ENCODE measurements at regions not wholly inside any gene's neighbourhood (a gene's known extent, or its start where the extent isn't known, plus 50 kb on each side); places are given as distances from the start of the nearest gene placed in this dataset.

DNA sequence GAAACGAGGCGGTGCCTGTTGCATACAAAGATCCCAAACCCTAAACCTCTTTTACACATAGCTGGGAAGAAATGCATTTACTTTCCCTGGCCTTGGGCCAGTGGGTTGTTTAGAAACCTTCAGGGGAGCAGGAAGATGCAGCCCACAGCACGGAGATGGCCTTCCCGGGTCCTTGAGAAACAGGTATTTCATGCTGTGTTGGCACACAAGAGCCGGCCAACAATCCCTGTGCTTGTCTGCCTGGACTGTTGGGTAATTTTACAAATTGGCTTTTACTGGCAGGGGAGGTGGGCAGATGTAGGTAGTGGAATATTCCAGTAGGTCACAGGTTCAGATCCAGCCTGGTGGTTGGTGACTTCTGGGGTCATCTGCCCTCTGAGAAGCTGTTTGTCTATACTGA, 148.0 kb downstream of the FOXL1 start:
- no peaks in the 10 kb centered on the region for H3K9me3 Mint-ChIP-seq
- H3K4me1 Mint-ChIP-seq = no peaks in the 10 kb centered on the region
- H3K36me3 ChIP-seq (ENCODE audit: control insufficient read depth, insufficient read depth, low read length) = no peaks in the 10 kb centered on the region
- H3K27me3 ChIP-seq (ENCODE audit: control insufficient read depth, insufficient read depth, low read length, poor library complexity, severe bottlenecking) = peaks cover 19% of the 10 kb centered on the region
- peaks cover 42% of the 10 kb centered on the region for H3K27me3 Mint-ChIP-seq (ENCODE audit: insufficient read depth)
- TF ChIP-seq, protein P1, sequence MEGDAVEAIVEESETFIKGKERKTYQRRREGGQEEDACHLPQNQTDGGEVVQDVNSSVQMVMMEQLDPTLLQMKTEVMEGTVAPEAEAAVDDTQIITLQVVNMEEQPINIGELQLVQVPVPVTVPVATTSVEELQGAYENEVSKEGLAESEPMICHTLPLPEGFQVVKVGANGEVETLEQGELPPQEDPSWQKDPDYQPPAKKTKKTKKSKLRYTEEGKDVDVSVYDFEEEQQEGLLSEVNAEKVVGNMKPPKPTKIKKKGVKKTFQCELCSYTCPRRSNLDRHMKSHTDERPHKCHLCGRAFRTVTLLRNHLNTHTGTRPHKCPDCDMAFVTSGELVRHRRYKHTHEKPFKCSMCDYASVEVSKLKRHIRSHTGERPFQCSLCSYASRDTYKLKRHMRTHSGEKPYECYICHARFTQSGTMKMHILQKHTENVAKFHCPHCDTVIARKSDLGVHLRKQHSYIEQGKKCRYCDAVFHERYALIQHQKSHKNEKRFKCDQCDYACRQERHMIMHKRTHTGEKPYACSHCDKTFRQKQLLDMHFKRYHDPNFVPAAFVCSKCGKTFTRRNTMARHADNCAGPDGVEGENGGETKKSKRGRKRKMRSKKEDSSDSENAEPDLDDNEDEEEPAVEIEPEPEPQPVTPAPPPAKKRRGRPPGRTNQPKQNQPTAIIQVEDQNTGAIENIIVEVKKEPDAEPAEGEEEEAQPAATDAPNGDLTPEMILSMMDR (conservative IDR thresholded peaks at IDR 0.05) = no peak
- H3K9me3 ChIP-seq (ENCODE audit: control insufficient read depth, low read length) = no peaks in the 10 kb centered on the region
- 83 to 93% methylated on average over 3 to 5 of the region's 5 CpGs for WGBS, 2 experiments (ENCODE audit: insufficient coverage in 1 of 2, insufficient read length in 1 of 2)
- no peak overlapping the region for H3K9ac ChIP-seq (ENCODE audit: extremely low read depth, low read length, poor library complexity, severe bottlenecking)
- H3K4me3 Mint-ChIP-seq = no peak overlapping the region
- H3K36me3 Mint-ChIP-seq (ENCODE audit: low read depth) = no peaks in the 10 kb centered on the region
- H3K4me3 ChIP-seq (ENCODE audit: low read length) = no peak overlapping the region
- DNase-seq = no peak
- H3K27ac Mint-ChIP-seq = no peak overlapping the region
- H3K4me1 ChIP-seq (ENCODE audit: control insufficient read depth, insufficient read depth, low read length) = no peaks in the 10 kb centered on the region
- no peak overlapping the region for H3K27ac ChIP-seq (ENCODE audit: low read depth, low read length)

DNA sequence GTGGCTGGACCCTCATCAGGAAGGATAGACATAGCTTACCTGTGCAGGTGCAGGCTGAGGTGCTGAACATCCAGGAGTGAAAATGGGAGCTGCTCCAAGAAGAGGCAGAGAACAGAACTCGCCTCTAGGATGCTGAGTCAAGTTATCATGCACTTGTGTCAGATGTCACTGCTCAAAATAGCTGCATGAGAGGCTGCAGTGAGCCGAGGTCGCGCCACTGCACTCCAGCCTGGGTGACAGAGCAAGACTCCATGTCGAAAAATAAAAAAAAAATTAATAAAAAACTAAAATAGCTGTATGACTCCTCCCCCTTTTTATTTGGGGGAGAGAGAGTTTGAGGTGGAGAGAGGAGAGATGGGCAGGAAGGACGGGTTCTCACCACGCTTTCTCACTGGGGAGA, 148.8 kb downstream of the FOXL1 start:
- 78 to 94% methylated on average over 1 to 6 of the region's 7 CpGs for WGBS, 2 experiments (ENCODE audit: insufficient coverage in 1 of 2, insufficient read length in 1 of 2)
- Mint-ChIP-seq H3K27me3 (ENCODE audit: insufficient read depth) (peaks cover 50% of the 10 kb centered on the region), H3K9me3 (no peaks in the 10 kb centered on the region), H3K36me3 (ENCODE audit: low read depth) (no peaks in the 10 kb centered on the region), H3K4me3 (no peak overlapping the region), H3K4me1 (no peaks in the 10 kb centered on the region), H3K27ac (no peak overlapping the region)
- H3K27ac ChIP-seq (ENCODE audit: low read depth, low read length) = no peak overlapping the region
- H3K4me3 ChIP-seq (ENCODE audit: low read length) = no peak overlapping the region
- H3K36me3 ChIP-seq (ENCODE audit: control insufficient read depth, insufficient read depth, low read length) = no peaks in the 10 kb centered on the region
- H3K9me3 ChIP-seq (ENCODE audit: control insufficient read depth, low read length) = no peaks in the 10 kb centered on the region
- peaks cover 27% of the 10 kb centered on the region for H3K27me3 ChIP-seq (ENCODE audit: control insufficient read depth, insufficient read depth, low read length, poor library complexity, severe bottlenecking)
- DNase-seq = no peak
- H3K9ac ChIP-seq (ENCODE audit: extremely low read depth, low read length, poor library complexity, severe bottlenecking) = no peak overlapping the region
- no peaks in the 10 kb centered on the region for H3K4me1 ChIP-seq (ENCODE audit: control insufficient read depth, insufficient read depth, low read length)
- TF ChIP-seq, protein P1 (conservative IDR thresholded peaks at IDR 0.05) = no peak

DNA sequence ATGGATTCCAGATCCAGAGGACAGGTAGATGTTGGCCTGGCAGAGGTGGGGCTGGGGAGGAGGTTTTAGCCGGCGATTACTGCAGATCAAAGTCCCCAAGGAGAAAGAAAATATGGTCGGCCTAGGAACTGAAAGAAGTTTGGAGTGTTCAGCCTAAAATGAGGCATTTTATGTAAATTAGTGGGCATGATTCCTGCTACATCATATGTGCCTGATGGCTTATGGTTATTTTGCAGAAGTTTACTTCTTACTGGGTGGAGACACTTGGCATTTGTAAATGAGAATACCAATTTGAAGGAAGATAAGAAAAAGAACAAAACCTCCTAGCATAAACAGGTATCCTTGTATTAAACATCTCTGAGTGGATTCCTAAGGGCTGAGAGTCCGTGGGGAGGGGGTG, 149.3 kb downstream of the FOXL1 start:
- H3K9me3 ChIP-seq (ENCODE audit: control insufficient read depth, low read length) = no peaks in the 10 kb centered on the region
- WGBS, 2 experiments (ENCODE audit: insufficient coverage in 1 of 2, insufficient read length in 1 of 2) = 87 to 90% methylated on average over 2 to 4 of the region's 4 CpGs
- H3K27me3 ChIP-seq (ENCODE audit: control insufficient read depth, insufficient read depth, low read length, poor library complexity, severe bottlenecking) = peaks cover 32% of the 10 kb centered on the region
- no peak overlapping the region for H3K4me3 Mint-ChIP-seq
- peaks cover 55% of the 10 kb centered on the region for H3K27me3 Mint-ChIP-seq (ENCODE audit: insufficient read depth)
- H3K36me3 Mint-ChIP-seq (ENCODE audit: low read depth) = no peaks in the 10 kb centered on the region
- no peaks in the 10 kb centered on the region for H3K9me3 Mint-ChIP-seq
- no peak overlapping the region for H3K9ac ChIP-seq (ENCODE audit: extremely low read depth, low read length, poor library complexity, severe bottlenecking)
- no peaks in the 10 kb centered on the region for H3K4me1 ChIP-seq (ENCODE audit: control insufficient read depth, insufficient read depth, low read length)
- H3K4me3 ChIP-seq (ENCODE audit: low read length) = no peak overlapping the region
- H3K27ac ChIP-seq (ENCODE audit: low read depth, low read length) = no peak overlapping the region
- H3K27ac Mint-ChIP-seq = no peak overlapping the region
- H3K4me1 Mint-ChIP-seq = peaks cover 2% of the 10 kb centered on the region
- TF ChIP-seq, protein P1 (conservative IDR thresholded peaks at IDR 0.05) = no peak
- no peaks in the 10 kb centered on the region for H3K36me3 ChIP-seq (ENCODE audit: control insufficient read depth, insufficient read depth, low read length)
- DNase-seq = no peak

Data from endodermal cell (in vitro differentiated cells).